NCI-H2196 treated with DMSO at 0.1 percent for 48 hours (cell line): ENCODE measurements at regions not wholly inside any gene's neighbourhood (a gene's known extent, or its start where the extent isn't known, plus 50 kb on each side); places are given as distances from the start of the nearest gene placed in this dataset.
"Not testable (repeated sequence)": the region's sequence is repeated elsewhere in the genome, so short reads cannot be mapped to it uniquely, and the experiment has no call there.

ENCODE experiments used
- DNase-seq: peaks from one replicate; lab custom pipeline; 2025; ENCODE audit not compliant: unreplicated experiment; lab: John Stamatoyannopoulos, UW

DNA sequence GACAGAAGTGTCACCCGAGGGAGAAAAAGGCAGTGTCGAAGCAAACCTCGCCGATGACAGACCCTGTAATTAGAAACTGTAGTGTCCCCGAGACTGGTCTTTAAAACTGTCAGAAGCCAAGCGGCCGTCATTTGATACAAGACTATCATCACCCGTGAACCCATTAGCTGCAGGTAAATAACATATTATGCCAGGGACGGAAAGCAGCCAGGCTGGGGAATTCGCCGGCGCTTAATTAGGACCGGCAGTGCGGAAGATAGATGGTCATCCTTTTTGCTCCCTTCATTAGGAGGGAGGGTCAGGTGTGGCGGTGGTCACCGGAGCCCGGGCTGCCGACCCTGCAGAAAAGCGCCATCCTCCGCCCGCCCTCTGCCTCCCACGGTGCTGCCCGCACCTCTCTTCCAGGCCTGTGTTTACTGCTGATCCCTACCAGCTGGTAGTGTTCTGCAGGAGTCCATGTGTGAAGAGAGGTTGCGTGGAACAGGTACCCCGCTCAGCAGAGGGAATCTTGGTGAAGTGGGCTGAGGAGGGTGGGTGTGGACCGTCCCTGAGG, 109.4 kb upstream of the GSE1 start:
- no peak for DNase-seq

- no peak for DNase-seq
Observed at GRCh38 chr16:85504242-85504641, 108.9 kb upstream of the GSE1 start.

- no peak for DNase-seq
Observed at GRCh38 chr16:85505794-85506634, 107.1 kb upstream of the GSE1 start.

DNA sequence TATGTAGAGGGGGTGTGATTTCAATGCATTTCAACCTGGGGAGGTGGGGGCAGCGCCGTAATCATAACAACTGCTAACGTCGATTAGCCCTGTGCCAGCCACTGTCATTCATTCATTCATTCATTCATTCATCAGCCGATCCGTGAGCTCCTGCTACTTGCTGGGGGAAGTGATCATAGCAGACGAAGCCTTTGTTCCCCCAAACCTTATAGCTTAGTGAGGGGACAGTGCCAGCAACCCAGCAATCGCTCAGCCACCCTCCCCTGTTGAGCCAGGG, 106.5 kb upstream of the GSE1 start:
- no peak for DNase-seq

DNA sequence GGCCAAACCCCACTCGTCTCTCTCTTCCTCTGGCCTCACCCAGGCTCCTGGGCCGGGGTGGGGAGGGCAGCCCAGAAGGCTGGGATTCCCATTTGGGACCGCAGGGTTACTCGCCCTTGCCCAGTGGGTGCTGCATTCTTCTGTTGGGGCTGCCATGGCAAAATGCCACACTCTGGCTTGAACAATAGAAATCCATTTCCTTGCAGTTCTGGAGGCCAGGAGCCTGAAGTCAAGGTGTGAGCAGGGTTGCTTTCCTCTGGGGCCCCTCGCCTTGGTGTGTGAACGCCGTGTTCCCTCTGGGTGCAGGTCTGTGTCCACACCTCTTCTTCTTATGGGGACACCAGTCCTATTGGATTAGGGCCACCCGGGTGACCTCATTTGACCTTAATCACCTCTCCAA, 105.8 kb upstream of the GSE1 start:
- no peak for DNase-seq

GRCh38 chr16:85508388-85508787, 104.7 kb upstream of the GSE1 start:
- no peak for DNase-seq

GRCh38 chr16:85508993-85509392, 104.1 kb upstream of the GSE1 start:
- DNase-seq: no peak

- no peak for DNase-seq
Observed at GRCh38 chr16:85510041-85510659, 103.0 kb upstream of the GSE1 start.

- no peak for DNase-seq
Observed at GRCh38 chr16:85511938-85512807, 100.9 kb upstream of the GSE1 start.

GRCh38 chr16:85512808-85513115, 100.4 kb upstream of the GSE1 start:
- no peak for DNase-seq

- no peak for DNase-seq
Observed at GRCh38 chr16:85513180-85513579, 99.9 kb upstream of the GSE1 start.

DNA sequence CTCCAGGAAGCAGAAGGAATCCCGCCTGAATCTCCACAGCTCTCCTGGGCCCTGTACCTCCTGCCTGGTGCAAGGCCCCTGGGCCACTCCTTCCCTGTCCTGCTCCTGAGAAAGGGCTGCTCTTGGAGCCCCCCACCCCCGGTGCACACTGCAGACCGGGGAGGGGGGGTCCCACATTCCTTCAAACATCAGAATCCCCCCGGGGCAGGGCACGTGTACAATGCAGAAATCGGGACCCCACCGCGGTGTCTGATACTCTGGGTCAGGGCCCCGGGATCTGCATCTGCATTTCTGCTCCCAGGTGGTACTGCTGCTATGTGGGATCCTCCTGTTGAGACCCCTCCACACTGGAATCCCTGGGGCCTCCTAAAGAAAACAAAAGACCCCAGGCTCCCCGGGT, 99.5 kb upstream of the GSE1 start:
- no peak for DNase-seq

DNA sequence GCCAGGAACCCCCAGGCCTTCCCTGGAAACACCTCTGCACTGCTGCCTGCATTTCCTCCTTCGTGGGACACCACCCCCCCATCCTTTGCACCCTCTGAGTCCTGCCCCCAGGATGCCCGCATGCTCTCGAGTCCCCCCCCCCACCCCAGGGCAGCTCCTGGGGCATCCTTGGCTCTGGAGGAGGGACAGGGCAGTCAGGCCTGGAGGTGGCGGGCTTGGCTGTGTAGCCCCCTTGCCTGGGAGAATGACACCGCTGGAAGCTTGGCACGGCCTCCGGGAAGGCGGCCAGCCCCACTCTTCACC, 98.9 kb upstream of the GSE1 start:
- DNase-seq: no peak

DNA sequence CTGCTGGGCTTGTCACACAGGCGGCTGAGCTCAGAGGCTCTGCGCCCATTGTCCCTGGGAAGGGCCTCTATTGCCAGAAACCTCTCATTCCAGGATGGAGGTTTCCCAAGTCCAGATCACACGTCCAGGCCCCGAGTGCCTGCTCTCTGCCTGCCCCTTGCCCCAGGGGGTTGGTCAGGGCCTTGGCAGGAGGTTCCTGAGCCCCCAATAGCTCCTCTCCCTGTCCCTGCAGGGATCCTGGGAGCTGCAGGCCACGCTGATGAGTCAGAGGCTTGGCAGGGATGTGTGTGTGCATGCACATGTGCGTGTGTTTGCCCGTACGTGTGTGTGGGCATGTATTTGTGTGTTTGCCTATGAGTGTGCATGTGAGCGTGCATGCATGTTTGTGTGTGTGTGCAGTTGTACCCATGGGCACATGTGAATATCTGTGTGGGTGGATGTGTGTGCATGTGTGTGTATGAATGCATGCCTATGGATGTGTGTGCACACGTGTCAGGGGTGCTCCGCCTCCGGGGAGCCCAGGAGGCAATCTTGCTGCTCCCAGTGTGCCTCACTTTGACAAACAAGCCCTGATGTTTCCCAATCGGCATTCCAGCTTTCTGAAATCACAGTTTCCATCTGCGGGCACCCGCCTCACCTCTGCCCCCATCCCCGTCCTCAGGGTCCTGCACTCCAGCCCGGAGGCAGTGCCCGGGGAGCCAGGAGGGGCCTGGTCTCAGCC, 98.4 kb upstream of the GSE1 start:
- DNase-seq: no peak

DNA sequence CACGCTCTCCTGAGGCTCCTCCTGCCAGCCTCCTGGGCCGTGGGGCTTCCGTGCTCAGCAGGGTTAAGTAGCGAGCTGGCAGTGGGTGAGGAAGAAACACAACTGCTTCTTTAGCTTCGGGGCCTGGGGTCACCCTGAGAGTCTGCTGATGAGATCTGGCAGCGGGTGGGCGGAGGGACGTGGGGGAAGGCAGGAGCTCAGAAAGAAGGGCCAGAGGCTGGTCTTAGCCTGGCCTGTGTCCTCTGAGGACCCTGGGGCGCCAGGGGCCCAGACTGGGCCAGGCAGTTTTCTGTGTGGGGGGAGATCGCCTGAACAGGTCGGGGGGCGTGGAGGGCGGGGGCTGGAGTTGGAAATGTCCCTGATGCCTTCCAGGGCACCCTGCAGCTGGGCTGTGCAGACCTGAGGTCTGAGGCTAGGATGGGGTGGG, 97.8 kb upstream of the GSE1 start:
- DNase-seq: no peak

DNA sequence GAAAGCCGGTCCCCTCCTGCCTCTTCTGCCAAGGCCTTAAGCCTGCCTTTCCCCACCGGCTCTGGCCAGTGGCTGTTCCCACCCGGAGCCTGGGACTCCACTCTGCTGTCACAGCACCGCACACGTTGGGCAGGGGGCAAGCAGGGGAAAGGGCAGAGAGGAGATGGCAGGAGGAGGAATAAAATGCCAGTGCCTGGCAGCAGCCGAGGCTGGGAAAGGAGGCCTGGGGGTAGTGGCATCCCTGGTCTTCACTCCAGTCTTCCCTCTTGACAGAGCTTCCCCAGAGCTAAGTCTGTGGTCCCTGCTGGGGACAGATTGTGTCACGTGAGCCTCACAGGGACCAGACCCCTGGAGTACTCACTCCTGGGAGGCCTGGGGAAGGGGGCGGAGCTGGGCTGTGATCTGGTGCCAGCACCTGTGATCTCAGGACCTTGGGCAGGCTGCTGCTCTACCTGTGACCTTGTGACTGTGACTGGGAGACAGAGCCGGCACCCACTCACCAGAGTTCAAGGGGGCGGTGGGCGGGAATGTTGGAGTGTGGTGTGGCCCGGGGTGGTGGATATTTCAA, 97.2 kb upstream of the GSE1 start:
- DNase-seq: no peak

- no peak for DNase-seq
Observed at GRCh38 chr16:85517154-85517553, 96.0 kb upstream of the GSE1 start.

DNA sequence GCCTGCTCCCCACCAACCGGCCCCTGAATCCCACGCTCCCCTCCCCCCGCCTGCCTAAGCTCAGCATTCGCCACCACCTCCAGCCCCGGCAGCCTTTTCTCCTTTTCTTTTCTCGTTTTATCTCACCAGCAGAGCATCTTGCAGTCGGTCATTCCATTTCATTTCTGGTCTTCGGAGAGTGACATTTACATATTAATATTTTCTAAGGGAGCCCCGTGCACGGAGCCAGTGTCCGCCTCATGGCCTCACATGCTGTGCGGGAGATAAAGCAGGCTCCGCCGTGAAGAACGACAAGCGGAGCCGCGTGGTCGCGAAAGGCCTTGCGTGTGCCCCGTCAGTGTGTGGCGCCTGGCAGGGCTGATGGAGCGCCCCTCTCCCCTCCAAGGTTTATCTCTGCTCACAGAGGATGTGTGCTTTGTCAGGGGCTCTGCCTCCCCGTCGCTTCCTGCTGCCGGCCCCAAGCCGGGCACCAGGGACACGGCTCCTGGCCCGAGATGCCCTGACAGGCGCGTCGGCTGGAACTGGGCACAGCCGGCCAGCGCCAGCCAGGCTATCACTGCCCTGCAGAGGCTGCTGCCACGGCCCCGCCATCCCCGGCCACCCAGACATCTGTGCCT, 95.5 kb upstream of the GSE1 start:
- DNase-seq: no peak

GRCh38 chr16:85518398-85519049, 94.6 kb upstream of the GSE1 start:
- DNase-seq: no peak

DNA sequence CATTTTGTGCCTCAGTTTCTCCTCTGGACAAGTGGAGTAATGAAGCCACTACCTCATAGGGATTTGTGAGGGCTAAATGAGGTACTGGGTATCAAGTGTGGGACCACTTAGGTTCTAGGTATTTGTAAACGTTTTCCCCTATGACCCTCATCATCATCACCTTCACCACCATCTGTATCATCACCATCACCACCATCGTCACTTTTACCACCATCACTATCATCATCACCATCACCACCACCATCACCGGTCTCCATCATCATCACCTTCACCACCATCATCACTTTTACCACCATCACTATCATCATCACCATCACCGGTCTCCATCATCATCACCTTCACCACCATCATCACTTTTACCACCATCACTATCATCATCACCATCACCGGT, 94.1 kb upstream of the GSE1 start:
- DNase-seq: not testable (repeated sequence)
